Kidney glomerular epithelial cell (primary cell): ENCODE measurements at regions not wholly inside any gene's neighbourhood (a gene's known extent, or its start where the extent isn't known, plus 50 kb on each side); places are given as distances from the start of the nearest gene placed in this dataset.

ENCODE experiments used
- DNase-seq: peaks from one replicate; lab custom pipeline; 2025; lab: John Stamatoyannopoulos, UW

- DNase-seq, result peak; percentile 2
Measured at GRCh38 chr18:39113790-39114189, 1548.2 kb upstream of the CELF4 start.

DNA sequence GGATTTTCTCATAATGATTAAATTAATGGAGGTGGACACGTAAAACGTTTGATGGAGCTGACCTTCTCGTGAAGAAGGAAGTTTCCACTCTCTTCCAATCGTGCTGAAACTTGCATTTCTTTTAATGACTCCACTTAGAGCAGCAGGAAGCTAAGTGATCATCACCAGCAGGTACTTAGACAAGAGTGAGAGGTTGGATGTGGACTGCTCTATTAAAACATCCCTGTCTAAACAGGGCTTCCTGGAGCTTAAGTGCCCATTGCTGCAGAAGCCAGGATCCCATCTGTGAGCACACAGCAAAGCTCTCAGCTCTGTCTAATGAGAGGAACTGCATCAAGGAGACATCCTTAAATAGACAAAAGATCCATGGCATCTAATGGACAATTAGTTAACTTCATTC, 1539.5 kb upstream of the CELF4 start:
- DNase-seq, result no peak

- no peak for DNase-seq
Measured at GRCh38 chr18:39072970-39073369, 1507.4 kb upstream of the CELF4 start.

DNA sequence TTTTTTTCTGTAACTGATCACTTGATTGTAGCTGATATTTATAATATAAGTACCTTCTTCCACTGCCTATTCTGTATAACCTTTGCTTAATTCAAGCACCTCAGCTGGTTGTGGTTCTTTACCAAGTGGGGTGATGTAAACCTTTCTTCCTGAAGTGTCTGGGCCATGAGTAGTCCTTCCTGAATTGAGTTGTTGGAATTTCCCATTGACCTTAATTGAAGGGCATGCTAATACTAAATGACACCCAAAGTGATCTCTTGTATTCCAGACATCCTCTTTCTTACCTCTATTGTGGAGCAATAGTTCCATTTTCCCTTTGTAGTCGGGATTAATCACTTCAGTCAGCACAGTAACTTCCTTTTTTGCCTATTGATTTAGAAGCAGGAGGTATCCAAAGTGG, 1496.8 kb upstream of the CELF4 start:
- DNase-seq, result no peak

GRCh38 chr18:39058386-39059000, 1492.9 kb upstream of the CELF4 start:
- DNase-seq, result no peak

GRCh38 chr18:39057423-39058064, 1491.9 kb upstream of the CELF4 start:
- no peak for DNase-seq

GRCh38 chr18:39053571-39053970, 1488.0 kb upstream of the CELF4 start:
- no peak for DNase-seq

- DNase-seq, result peak; percentile 70
Measured at GRCh38 chr18:39051013-39051412, 1485.4 kb upstream of the CELF4 start.

GRCh38 chr18:39039813-39040212, 1474.2 kb upstream of the CELF4 start:
- peak; percentile 57 for DNase-seq

GRCh38 chr18:39037925-39038324, 1472.3 kb upstream of the CELF4 start:
- DNase-seq, result peak; percentile 69

- DNase-seq, result no peak
Measured at GRCh38 chr18:39033312-39033711, 1467.7 kb upstream of the CELF4 start.

DNA sequence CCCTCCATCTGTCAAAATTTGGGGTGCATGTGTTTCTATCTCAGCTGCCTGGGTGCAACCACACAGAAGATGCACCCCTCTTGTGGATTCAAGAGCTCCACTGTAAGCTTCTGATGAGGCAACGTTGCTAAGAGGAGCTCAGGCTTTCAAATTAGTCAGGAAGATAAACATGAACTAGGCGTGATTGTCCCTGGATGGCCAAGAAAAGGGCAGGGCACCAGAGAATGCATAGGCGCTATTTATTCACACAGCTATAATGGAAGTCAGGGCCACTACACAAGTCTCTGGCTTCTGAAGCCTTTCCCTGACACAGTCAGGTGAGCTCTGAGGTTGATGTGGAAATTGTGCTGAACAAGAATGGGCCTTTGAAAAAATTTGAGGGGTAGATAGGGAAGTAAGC, 1466.0 kb upstream of the CELF4 start:
- no peak for DNase-seq

DNA sequence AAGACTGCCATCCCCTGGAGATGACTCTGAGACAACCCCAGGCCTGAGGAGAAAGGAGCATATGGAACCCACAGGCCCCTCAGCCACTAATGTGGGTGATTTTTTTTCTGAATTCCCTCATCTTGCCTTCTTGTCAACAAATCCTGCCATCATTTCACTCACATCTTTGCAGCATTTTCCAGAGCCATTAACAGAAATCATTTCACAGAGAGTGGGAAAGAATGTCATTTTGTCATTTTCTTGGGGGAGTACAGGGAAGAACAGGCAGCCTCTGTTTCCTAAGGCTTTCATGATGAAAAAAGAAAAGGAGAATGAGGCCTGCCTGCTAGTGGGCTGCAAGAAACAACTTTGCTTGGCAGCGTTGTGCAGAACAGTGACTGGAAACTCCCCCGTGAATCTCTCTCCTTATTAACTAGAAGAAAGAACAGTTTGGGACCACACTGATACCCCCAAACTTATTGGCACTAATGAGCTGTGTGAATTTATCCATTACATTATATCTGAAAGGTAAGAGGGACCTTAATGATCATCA, 1464.6 kb upstream of the CELF4 start:
- no peak for DNase-seq

DNA sequence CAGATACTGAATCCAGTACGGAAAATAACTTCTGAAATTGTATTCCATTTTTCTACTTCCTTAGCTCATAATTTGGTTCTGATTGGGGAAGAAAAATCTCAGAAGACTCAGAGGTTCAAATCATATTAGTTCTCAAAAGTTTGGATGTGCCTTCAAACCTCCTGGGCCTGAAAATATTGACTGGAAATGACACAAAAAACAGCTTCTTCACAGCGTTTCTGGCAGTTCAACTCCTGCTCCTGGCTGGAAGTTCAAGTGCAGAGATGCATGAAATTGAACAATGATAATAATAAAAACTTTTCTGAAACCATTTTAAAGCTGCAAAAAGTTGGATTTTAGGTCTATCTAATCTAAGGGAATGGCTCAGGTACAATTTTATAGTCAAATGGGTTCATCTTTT, 1459.9 kb upstream of the CELF4 start:
- DNase-seq, result no peak

DNA sequence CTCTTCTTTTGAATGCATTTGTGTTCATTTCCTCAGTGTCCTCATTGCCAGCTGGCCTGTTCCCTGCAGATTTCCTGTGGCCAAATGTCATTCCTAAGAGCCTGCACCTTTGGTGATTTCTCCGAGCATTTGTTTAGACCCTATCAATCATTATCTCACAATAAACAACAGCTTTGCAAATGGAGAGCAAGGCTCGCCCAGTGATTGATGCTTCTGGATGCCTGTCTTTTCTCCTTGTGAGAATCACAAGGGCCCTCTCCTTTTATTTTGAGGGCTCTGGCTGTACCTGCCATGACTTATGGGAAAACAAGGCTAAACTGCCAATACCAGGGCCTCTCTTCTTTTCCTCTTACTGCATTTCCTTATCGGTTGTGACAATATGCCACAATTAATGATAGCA, 1454.4 kb upstream of the CELF4 start:
- DNase-seq, result no peak

GRCh38 chr18:39007031-39007902, 1441.7 kb upstream of the CELF4 start:
- DNase-seq, result no peak

- DNase-seq, result no peak
Measured at GRCh38 chr18:38996056-38996455, 1430.5 kb upstream of the CELF4 start.

- no peak for DNase-seq
Measured at GRCh38 chr18:38993342-38993741, 1427.7 kb upstream of the CELF4 start.

GRCh38 chr18:38984968-38985367, 1419.4 kb upstream of the CELF4 start:
- no peak for DNase-seq

- no peak for DNase-seq
Measured at GRCh38 chr18:38982072-38982471, 1416.5 kb upstream of the CELF4 start.

GRCh38 chr18:38981389-38981788, 1415.8 kb upstream of the CELF4 start:
- no peak for DNase-seq

- no peak for DNase-seq
Measured at GRCh38 chr18:38980420-38980819, 1414.8 kb upstream of the CELF4 start.

- no peak for DNase-seq
Measured at GRCh38 chr18:38972571-38972970, 1407.0 kb upstream of the CELF4 start.
